HepG2 (cell line): ENCODE measurements at regions not wholly inside any gene's neighbourhood (a gene's known extent, or its start where the extent isn't known, plus 50 kb on each side); places are given as distances from the start of the nearest gene placed in this dataset.

Experiments
- ATAC-seq: fragments of 200-7000 bp; cut with Tn5 transposase; 3 replicates; pipeline ENCODE4 v1.9.1; 2020; ENCODE audit warnings: mild to moderate bottlenecking, moderate library complexity
- BruUV-seq: library from RNA; stranded (reverse); fragments of 400-500 nt; replicated peaks from 2 replicates; lab custom pipeline; 2021; lab: Mats Ljungman, UMichigan
- CTCF ChIA-PET: fragments of 300-600 bp; formaldehyde crosslinking; extraction: SDS; loops from one replicate; lab custom pipeline; 2021; ENCODE audit warnings: low total read pairs, inconsistent platforms, low intra/inter-chr PET ratio; lab: Yijun Ruan, JAX
- POLR2A ChIA-PET: fragments of 350-600 bp; sonication (Branson Sonifier 250); formaldehyde crosslinking; loops from one replicate; lab custom pipeline; 2020; ENCODE audit warnings: antibody characterized with exemption, inconsistent platforms; lab: Yijun Ruan, JAX
- DNase-seq: peaks from one replicate; pipeline ENCODE4 v3.0.0-alpha.2; 2015; ENCODE audit warnings: low spot score
- FAIRE-seq: peaks from 3 replicates; lab custom pipeline; 2011; peaks lifted over from hg19 to GRCh38; lab: Jason Lieb, UNC
- H2AFZ ChIP-seq: one replicate; pipeline ENCODE4 v1.6.1; 2011; ENCODE audit warnings: low read length, inconsistent platforms
- H3K27ac ChIP-seq: fragments of 300-600 bp; 3 replicates; pipeline ENCODE4 v1.8.0; 2011; ENCODE audit warnings: mixed run types, mild to moderate bottlenecking, mixed read lengths, low read length, inconsistent platforms; ENCODE audit not compliant: insufficient read depth; ENCODE audit errors: extremely low read length
- H3K27me3 ChIP-seq, 2 experiments: fragments of 200-600 bp in 1 of 2; 2 replicates in 1 of 2; 3 replicates in 1 of 2; pipeline versions ENCODE4 v1.6.0 to v1.8.0; 2011; ENCODE audit warnings: low read length in 2 of 2, mild to moderate bottlenecking in 2 of 2, moderate library complexity in 2 of 2, inconsistent platforms in 1 of 2; ENCODE audit not compliant: insufficient read depth in 2 of 2, control insufficient read depth in 1 of 2
- H3K36me3 ChIP-seq, 2 experiments: fragments of 200-600 bp in 1 of 2; replicated peaks in 1 of 2; 2 replicates in 1 of 2; 3 replicates in 1 of 2; pipeline versions ENCODE4 v1.5.1 to v1.8.0; 2011; ENCODE audit warnings: low read length in 2 of 2, inconsistent platforms in 1 of 2; ENCODE audit not compliant: insufficient read depth in 2 of 2, control insufficient read depth in 1 of 2
- H3K4me1 ChIP-seq: 2 replicates; pipeline ENCODE4 v1.5.1; 2012; ENCODE audit warnings: low read length, inconsistent platforms; ENCODE audit not compliant: insufficient read depth
- H3K4me2 ChIP-seq: 2 replicates; pipeline ENCODE4 v1.6.0; 2011; ENCODE audit warnings: low read depth, low read length, inconsistent platforms
- H3K4me3 ChIP-seq, 3 experiments: fragments of 200-600 bp in 1 of 3; sonication (generic), shearing (Covaris generic) in 1 of 3; replicated peaks in 1 of 3; 2 replicates each; pipeline ENCODE4 v1.5.1; 2011 to 2016; ENCODE audit warnings: low read length in 3 of 3, inconsistent platforms in 2 of 3, low read depth in 2 of 3, mild to moderate bottlenecking in 2 of 3, control low read depth in 1 of 3, mixed read lengths in 1 of 3; ENCODE audit not compliant: insufficient read depth in 1 of 3
- H3K79me2 ChIP-seq: one replicate; pipeline ENCODE4 v1.6.1; 2011; ENCODE audit warnings: low read length, inconsistent platforms; ENCODE audit not compliant: insufficient read depth
- H3K9ac ChIP-seq: 2 replicates; pipeline ENCODE4 v1.6.0; 2011; ENCODE audit warnings: mild to moderate bottlenecking, low read depth, low read length, inconsistent platforms; ENCODE audit not compliant: insufficient read depth
- H3K9me3 ChIP-seq: 2 replicates; pipeline ENCODE4 v1.5.1; 2012; ENCODE audit warnings: mild to moderate bottlenecking, low read length
- H4K20me1 ChIP-seq: 2 replicates; pipeline ENCODE4 v1.6.0; 2011; ENCODE audit warnings: inconsistent platforms, mild to moderate bottlenecking, low read length, moderate library complexity; ENCODE audit not compliant: insufficient read depth
- ADNP ChIP-seq: sonication (generic); formaldehyde crosslinking; IDR thresholded peaks from 2 replicates; pipeline ENCODE4 v1.4.0; 2020; ENCODE audit warnings: missing genetic modification reagents
- ARID5B ChIP-seq: IDR thresholded peaks from 2 replicates; pipeline ENCODE4 v1.4.0; 2020; ENCODE audit warnings: mild to moderate bottlenecking, missing genetic modification reagents
- BCL3 ChIP-seq: sonication (generic); formaldehyde crosslinking; IDR thresholded peaks from 2 replicates; pipeline ENCODE4 v1.5.1; 2020; ENCODE audit warnings: mild to moderate bottlenecking, missing genetic modification reagents, moderate library complexity
- JDP2 ChIP-seq: sonication (generic); formaldehyde crosslinking; IDR thresholded peaks from 2 replicates; pipeline ENCODE4 v1.8.1; 2022; ENCODE audit warnings: missing genetic modification reagents, borderline replicate concordance
- NCOA2 ChIP-seq: sonication (generic); formaldehyde crosslinking; IDR thresholded peaks from 2 replicates; pipeline ENCODE4 v1.8.0; 2022; ENCODE audit warnings: inconsistent platforms
- SIX4 ChIP-seq: sonication (generic); formaldehyde crosslinking; IDR thresholded peaks from 2 replicates; pipeline ENCODE4 v1.4.0; 2020; ENCODE audit warnings: missing genetic modification reagents
- STAT5B ChIP-seq: sonication (generic); formaldehyde crosslinking; IDR thresholded peaks from 2 replicates; pipeline ENCODE4 v1.4.0; 2020; ENCODE audit warnings: missing genetic modification reagents
- TAF1 ChIP-seq: sonication (generic); formaldehyde crosslinking; IDR thresholded peaks from 2 replicates; pipeline ENCODE4 v1.4.0; 2020; ENCODE audit warnings: missing genetic modification reagents
- ZFP41 ChIP-seq: sonication (generic); formaldehyde crosslinking; IDR thresholded peaks from 2 replicates; pipeline ENCODE4 v1.4.0; 2020; ENCODE audit warnings: mild to moderate bottlenecking, missing genetic modification reagents, borderline replicate concordance
- ZNF232 ChIP-seq: sonication (generic); formaldehyde crosslinking; IDR thresholded peaks from 2 replicates; pipeline ENCODE4 v1.4.0; 2020; ENCODE audit warnings: missing genetic modification reagents, borderline replicate concordance
- ZNF329 ChIP-seq: sonication (generic); formaldehyde crosslinking; IDR thresholded peaks from 2 replicates; pipeline ENCODE4 v1.9.0; 2021; ENCODE audit warnings: low read depth, mild to moderate bottlenecking, missing genetic modification reagents
- ZNF501 ChIP-seq: sonication (generic); formaldehyde crosslinking; IDR thresholded peaks from 2 replicates; pipeline ENCODE4 v1.5.1; 2020; ENCODE audit warnings: mild to moderate bottlenecking, moderate library complexity, missing genetic modification reagents
- ZNF678 ChIP-seq: sonication (generic); formaldehyde crosslinking; IDR thresholded peaks from 2 replicates; pipeline ENCODE4 v1.4.0; 2020; ENCODE audit warnings: mild to moderate bottlenecking, missing genetic modification reagents
- ZSCAN25 ChIP-seq: sonication (generic); formaldehyde crosslinking; IDR thresholded peaks from 2 replicates; pipeline ENCODE4 v1.8.0; 2022; ENCODE audit warnings: mild to moderate bottlenecking, missing genetic modification reagents
- WGBS: methylation state at CpG from one replicate; pipeline ENCODE4 v1.1.6; 2017; ENCODE audit warnings: low lambda C conversion rate; 5-methylcytosine and 5-hydroxymethylcytosine counted together
- in situ Hi-C: cut with HindIII; loops from 2 replicates; pipeline ENCODE4 v1.10.0; 2017; ENCODE audit warnings: low pct_unique_long_range_greater_than_20kb; ENCODE audit not compliant: extremely low pct_ligation_motif_present
- intact Hi-C: fragments of 100-400 bp; cut with micrococcal nuclease; formaldehyde crosslinking; loops from one replicate; pipeline ENCODE4 v1.10.0; 2022; ENCODE audit not compliant: unreplicated experiment

- H3K4me3 ChIP-seq = no peak overlapping the region
- H3K4me2 ChIP-seq = no peak overlapping the region
- no peak overlapping the region for H2AFZ ChIP-seq
- peaks cover 0 to 6% of the 10 kb centered on the region in 2 experiments; a peak in 2 of 5 replicates for H3K27me3 ChIP-seq
- H3K9me3 ChIP-seq = no peaks in the 10 kb centered on the region
- TF ChIP-seq ZNF678 (no peak), JDP2 (CRISPR knock-in tag) (no peak), NCOA2 (CRISPR knock-in tag) (no peak)
- H3K4me1 ChIP-seq = peaks cover 8% of the 10 kb centered on the region; the same call in 1 of the 2 replicates
- BruUV-seq = no TSS peak
- H3K9ac ChIP-seq = no peak overlapping the region
- no peaks in the 10 kb centered on the region for H3K79me2 ChIP-seq
- no peaks in the 10 kb centered on the region for H3K36me3 ChIP-seq
- no peaks in the 10 kb centered on the region for H4K20me1 ChIP-seq
- ChIA-PET CTCF (interaction anchor here (0.5 kb wide), 1 partner anchor 48 kb away, joined by 3 read pairs; no protein-coding TSS in a partner anchor), POLR2A (no interaction called here)
- intact Hi-C loops = no loop called here
- ATAC-seq = no peak
- 24% methylated on average over 10 of the region's 10 CpGs for WGBS
- H3K27ac ChIP-seq = no peak overlapping the region
- no peak for DNase-seq
- FAIRE-seq = no peak
- in situ Hi-C loops = no loop called here
Measured at GRCh38 chr15:70293591-70294470, 196.1 kb upstream of the TLE3 start.

GRCh38 chr15:70293138-70293537 is 195.4 kb upstream of the TLE3 start:
- peaks cover 0 to 6% of the 10 kb centered on the region in 2 experiments; a peak in 2 of 5 replicates for H3K27me3 ChIP-seq
- CTCF ChIA-PET = no interaction called here
- TF ChIP-seq ZNF501 (CRISPR knock-in tag) = no peak
- no peak for TF ChIP-seq ZNF232
- no peak for TF ChIP-seq ZSCAN25 (CRISPR knock-in tag)
- TF ChIP-seq ZFP41 (CRISPR knock-in tag) = no peak
- TF ChIP-seq BCL3 (CRISPR knock-in tag) = no peak
- no peak for TF ChIP-seq TAF1 (CRISPR knock-in tag)
- no peak for TF ChIP-seq ARID5B
- TF ChIP-seq ZNF329 (CRISPR knock-in tag) = no peak
- TF ChIP-seq STAT5B (CRISPR knock-in tag) = no peak
- TF ChIP-seq SIX4 (CRISPR knock-in tag) = no peak
- TF ChIP-seq ADNP (CRISPR knock-in tag) = no peak

More at GRCh38 chr15:70293138-70293537, 195.4 kb upstream of the TLE3 start:
- Histone ChIP-seq H3K27ac (no peak overlapping the region), H3K4me1 (peaks cover 8% of the 10 kb centered on the region; the same call in 1 of the 2 replicates), H3K9me3 (no peaks in the 10 kb centered on the region), H3K4me2 (no peak overlapping the region), H3K79me2 (no peaks in the 10 kb centered on the region), H3K9ac (no peak overlapping the region), H3K4me3 (no peak overlapping the region), H3K36me3 (no peaks in the 10 kb centered on the region), H4K20me1 (no peaks in the 10 kb centered on the region), H2AFZ (no peak overlapping the region)
- BruUV-seq = no TSS peak
- FAIRE-seq = no peak
- WGBS = 22% methylated on average over 1 of the region's 1 CpG
- intact Hi-C loops (no loop called here), in situ Hi-C loops (no loop called here)
- no peak for ATAC-seq
- POLR2A ChIA-PET = no interaction called here
- DNase-seq = no peak
